ENCODE measurements at regions not wholly inside any gene's neighbourhood (a gene's known extent, or its start where the extent isn't known, plus 50 kb on each side); places are given as distances from the start of the nearest gene placed in this dataset.
A peak's percentile ranks its signal among the peaks of the same experiment; 100 is the strongest.

DNA sequence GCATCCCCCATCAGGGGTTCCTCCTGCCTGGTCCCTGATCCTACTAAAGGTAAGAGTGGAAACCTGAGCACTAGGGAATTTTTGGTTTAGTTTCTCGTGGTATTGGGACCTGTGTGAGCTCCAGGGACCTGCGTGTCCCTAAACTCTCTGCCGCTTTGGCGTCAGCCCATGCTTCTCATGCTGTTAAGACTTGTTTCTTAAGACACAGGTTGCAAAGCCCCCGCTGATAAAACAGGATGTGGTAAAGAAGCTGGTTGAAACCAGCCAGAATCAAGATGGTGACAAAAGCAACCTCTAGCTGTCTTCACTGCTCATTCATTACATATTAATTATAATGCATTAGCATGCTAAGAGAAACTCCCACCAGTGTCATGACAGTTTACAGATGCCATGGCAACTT is 64.6 kb downstream of the LYZL4 start:
- no peak for DNase-seq (ENCODE audit: low read depth)

- peak; percentile 7 for DNase-seq (ENCODE audit: low read depth)
Observed at GRCh38 chr3:42340466-42340865, 69.9 kb downstream of the LYZL4 start.

GRCh38 chr3:42339321-42339720 is 71.1 kb downstream of the LYZL4 start:
- DNase-seq (ENCODE audit: low read depth) = no peak

GRCh38 chr3:42336103-42336502 is 70.1 kb upstream of the CCK start:
- DNase-seq (ENCODE audit: low read depth) = no peak

DNA sequence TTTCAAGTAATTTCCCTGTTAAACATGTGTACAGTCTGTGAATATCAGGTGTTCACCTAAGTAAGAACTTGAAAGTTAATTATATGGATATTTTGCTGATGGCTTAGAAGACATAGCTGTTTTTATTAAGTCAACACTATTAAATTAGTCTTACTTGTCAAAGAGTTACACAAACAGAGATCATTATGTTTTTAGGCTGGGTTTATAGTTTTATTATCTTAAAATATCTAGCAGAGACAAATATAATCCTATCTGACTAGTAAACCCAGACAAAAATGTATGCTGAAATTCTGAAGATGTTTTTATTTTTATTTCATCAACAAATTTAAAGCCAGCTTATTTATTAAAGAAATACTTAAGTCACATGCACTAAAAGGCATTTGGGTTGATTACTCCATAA is 51.2 kb upstream of the CCK start:
- no peak for DNase-seq (ENCODE audit: low read depth)
